GM21515 (cell line): ENCODE measurements at regions not wholly inside any gene's neighbourhood (a gene's known extent, or its start where the extent isn't known, plus 50 kb on each side); places are given as distances from the start of the nearest gene placed in this dataset.

Experiments
- ATAC-seq: cut with Tn5 transposase; IDR thresholded peaks from one replicate; pipeline ENCODE4 v1.9.1; 2021; ENCODE audit not compliant: unreplicated experiment

DNA sequence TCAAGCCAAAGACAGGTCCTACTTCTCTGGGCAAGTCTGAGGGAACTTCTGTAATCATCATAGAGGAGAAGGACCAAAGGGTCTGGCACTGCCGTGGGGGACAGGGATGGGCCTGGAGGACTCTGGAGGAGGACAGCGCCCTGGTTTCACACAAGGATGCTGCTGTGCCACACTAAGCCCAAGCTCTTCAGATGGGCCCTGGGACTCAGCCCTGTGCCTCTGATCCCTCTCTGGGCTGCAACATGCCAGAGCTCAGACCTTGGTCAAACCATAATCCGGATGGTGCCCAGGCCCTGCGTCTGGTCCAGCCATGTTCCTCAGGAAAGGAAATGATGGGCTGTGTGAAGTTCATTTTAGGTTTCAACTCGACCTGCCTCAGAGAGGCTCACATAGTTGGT is 222.0 kb upstream of the COPS8 start:
- ATAC-seq = no peak

DNA sequence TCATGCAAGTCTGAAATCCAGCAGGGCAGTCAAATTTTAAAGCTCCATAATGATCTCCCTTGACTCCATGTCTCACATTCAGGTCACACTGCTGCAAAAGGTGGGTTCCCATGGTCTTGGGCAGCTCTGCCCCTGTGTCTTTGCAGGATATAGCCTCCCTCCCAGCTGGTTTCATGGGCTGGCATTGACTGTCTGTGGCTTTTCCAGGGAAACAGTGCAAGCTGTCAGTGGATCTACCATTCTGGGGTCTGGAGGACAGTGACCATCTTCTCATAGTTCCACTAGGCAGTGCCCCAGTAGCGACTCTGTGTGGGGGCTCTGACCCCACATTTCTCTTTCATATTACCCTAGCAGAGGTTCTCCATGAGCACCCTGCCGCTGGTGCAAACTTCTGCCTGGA is 220.6 kb upstream of the COPS8 start:
- ATAC-seq = no peak

- no peak for ATAC-seq
Measured at GRCh38 chr2:236866542-236867340, 218.9 kb upstream of the COPS8 start.

DNA sequence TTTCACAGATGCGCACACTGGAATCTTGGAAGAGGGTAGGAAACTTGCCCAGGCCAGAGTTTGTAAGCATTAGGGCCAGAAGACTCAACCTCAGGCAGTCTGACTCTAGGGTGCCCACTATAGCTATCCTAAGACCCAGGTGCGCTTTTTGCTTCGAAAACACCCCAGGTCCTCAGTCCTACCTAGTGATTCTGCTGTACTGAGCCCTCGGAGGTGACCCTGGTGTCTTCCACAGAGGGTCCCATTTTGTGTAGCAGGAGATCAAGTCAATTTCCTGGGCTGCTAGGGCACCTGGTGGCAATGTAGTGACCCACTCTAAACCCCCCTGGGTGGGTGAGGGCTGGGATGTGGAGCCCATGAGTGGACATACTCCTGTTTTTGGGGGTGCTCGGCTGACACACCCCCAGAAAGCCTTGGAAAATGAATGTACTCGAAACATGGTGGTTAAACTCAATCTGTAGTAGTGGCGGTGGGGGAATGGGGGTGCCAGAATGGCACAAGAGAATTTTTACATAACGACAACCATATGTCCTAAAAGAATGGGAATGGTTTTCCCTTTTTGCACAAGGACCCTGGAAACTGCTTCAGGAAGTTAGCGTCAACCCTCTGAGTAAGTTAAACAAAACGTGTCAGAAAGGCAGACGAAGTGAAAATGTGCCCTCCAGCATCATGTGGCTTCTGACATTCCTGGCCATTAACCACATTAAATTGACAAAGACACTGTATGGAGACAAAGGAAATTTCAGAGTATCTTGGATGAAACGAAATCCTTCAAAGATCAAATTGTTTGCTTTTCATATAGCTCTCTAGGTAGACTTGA is 218.0 kb upstream of the COPS8 start:
- ATAC-seq = no peak

GRCh38 chr2:236870370-236870769 is 215.3 kb upstream of the COPS8 start:
- no peak for ATAC-seq

- ATAC-seq = no peak
Measured at GRCh38 chr2:236871500-236872001, 214.1 kb upstream of the COPS8 start.

DNA sequence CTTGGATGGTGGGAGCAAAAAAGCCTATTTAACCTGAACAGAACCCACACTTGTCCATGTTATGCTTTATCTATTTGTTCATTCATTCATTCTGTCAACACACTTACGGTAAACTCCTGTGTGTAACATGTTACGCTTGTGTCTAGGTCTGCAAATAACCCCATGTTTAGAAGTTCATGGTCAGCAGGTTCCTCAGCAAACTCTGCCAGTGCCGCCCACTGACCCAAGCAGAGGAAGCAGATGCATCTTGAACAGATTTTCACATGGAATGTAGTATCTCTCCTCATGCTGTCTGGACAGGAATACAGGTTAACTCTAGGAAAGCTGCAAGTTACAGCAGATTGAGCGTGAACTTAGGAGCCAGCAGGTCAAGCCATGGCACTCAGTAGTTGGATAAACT is 213.7 kb upstream of the COPS8 start:
- no peak for ATAC-seq

GRCh38 chr2:236872981-236873380 is 212.7 kb upstream of the COPS8 start:
- no peak for ATAC-seq

DNA sequence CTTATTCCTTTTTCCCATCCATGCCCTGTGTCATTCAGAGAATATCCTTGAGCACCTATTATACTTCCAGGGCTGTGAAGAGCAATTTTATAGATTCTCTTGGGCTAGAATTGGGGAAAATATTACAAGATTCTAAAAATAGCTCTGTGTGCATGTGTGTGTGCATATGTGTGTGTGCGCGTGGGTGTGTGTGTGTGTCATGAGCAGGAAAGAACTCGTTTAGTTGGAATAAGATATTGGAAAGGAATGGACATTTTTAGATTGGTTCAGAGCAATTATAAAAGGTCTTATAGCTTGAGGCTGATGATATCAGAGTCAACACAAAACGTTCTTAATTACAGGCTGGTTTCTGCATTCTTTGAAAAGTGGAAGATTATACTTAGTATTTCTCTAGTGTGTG is 212.1 kb upstream of the COPS8 start:
- ATAC-seq = no peak

DNA sequence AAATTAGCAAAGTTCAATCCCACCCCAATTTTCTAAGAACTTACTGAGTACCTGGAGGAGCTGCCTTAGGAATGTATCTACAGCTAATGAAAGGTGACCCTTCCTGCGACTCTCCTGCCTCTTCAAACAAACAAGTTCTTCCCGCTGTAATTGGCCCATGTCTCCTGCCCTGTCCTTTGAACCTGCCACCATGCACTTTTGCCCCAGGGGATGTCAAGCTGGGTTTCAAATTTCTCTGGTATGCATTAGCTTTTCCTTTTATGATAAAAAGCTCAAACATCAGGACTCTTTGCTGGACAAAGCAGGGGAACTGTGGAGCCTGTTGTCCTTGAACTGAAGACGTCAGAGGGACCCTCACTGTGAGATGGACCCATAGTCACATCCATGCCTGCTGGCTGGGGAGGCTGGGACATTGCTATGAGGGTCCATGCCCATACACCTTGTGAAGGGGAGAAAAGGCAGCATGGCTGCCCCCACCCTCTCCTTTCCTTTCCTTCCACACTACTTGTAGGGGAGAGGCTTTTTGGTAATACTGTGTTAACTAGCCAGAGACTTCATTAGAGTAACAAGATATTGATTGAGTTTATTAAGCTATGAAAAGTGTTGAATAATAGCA is 210.7 kb upstream of the COPS8 start:
- ATAC-seq = no peak

DNA sequence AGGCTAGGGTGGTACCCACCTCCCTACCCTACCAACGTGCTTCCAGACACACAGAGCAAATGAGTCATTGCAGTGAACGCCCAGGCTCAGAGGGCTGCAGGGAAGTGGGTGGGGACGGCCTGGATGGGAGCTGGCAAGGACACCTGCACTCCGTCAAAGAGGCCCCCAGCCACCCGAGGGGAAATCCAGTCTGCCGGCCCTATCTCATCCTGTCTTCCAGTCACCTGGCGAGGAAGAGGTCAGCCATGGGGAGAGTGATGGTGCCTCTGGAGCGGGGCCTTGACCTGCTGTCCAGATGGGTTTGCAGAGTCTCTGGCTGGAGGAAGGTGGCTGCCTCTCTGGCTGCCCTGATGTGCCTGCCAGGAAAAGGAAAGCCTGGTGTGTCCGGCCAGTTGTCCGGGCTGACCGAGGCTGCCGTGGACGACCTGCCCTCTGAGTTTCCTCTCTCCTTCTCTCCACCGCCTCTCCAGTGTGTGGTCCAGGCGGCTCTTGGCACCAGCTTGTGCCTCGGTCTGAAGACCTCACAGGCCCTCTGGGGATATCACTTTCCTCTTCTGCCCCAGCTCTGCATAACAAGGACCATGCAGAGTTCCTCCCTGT is 209.7 kb upstream of the COPS8 start:
- no peak for ATAC-seq

DNA sequence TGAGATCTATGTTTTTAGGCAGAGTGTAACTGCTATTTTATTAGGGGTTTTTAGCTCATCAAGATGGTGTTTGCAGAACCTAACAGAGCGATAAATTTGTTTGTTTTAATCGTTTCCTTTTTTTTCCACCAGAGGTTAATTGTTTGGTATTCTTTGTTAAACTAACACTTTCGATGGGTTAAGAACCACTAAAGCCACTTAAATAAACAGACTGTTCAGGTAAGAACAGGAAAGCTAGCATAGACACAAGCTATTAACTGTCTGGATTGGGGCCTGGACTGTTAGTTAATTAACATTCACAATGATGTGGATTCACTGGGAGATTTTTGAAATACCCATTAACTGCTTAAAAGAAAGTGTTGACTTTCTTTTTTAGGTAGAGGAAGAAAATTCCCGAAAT is 209.0 kb upstream of the COPS8 start:
- ATAC-seq = no peak

DNA sequence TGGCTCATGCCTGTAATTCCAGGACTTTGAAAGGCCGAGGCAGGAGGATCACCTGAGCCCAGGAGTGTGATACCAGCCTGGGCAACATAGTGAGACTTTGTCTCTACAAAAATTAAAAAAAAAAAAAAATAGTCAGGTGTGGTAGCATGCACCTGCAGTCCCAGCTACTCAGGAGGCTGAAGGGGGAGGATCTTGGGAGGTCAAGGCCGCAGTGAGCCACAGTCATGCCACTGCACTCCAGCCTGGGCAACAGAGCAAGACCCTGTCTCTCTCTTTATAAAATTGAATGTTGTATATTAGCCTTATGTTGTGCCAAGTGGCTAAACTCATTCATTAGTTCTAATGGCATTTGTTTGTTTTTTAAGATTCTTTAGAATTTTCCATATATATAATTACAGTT is 207.7 kb upstream of the COPS8 start:
- ATAC-seq = no peak

GRCh38 chr2:236879416-236879963 is 206.2 kb upstream of the COPS8 start:
- ATAC-seq = no peak

DNA sequence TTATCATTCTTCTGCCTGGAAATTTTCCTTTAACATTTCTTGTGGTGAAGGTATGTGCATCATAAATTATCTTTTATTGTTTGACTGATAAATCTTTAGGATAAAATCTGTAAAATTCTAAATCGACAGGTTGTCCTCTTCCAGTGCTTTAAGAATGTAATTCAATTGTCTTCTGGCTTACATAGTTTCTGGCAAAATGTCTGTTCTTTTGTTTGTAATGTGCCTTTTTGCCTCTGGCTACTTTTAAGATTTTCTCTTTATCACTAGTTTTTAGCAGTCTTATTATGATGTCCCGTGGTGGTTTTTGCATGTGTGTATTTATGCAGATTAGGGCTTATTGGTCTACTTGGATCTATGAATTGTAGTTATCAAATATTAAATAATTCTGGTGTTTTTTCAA is 203.6 kb upstream of the COPS8 start:
- no peak for ATAC-seq

DNA sequence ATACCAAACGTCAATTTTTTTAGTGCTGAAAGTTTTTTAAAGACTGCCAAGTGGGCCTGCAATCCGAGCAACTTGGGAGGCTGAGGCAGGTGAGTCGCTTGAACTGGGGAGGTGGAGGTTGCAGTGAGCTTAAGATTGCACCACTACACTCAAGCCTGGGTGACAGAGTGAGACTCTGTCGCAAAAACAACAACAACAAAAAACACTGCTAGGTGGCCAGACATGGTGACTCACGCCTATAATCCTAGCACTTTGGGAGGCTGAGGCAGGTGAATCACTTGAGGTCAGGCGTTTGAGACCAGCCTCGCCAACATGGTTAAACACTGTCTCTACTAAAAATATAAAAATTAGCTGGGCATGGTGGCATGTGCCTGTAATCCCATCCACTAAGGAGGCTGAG is 202.8 kb upstream of the COPS8 start:
- ATAC-seq = no peak

DNA sequence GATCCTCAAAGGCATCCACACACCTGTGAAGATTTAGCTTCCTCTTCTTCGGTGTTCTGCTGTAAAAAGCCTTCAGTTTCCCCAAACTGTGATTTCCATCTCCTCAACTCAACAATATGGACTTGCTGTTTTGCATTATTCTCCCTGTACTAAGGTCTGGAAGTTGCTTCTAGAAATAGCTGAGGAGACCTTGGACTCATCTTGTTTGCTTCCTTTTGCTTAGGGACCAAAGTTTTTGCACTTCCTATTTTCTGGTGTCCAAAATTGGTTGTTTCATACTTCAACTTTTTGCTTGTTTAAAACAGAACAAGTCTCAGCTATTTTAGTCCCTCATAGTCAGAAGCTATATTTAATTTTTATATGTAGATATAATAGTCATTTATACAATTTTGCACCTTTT is 201.9 kb upstream of the COPS8 start:
- no peak for ATAC-seq

DNA sequence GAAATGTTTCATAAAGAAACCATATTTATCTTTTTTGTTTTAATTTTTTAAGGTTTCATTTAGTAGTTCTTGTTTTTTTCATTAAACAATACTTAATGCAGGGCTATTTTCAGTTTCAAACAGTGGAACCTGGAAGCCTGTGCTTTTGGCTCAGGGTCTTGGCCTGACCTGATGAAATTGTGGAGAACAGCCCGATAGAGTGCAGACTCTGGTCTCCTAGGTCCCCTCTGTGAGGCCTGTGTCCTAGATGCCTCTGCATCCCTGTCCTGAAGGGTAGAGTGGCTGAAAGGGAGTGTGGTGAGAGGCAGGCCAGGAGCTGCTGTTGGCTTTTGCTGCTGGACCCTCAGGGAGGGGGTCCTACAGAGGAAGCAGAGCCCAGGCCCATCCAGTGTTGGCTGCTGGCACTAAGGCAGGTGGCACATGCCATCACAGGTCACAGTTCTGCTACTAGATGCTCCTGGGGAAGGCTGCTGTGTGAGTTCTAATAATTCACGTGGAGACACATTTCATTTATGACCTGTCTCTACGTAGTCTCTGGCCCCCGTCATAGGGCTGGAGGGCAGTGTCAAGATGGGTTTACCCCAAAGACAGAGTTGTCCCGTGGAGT is 201.0 kb upstream of the COPS8 start:
- ATAC-seq = no peak

DNA sequence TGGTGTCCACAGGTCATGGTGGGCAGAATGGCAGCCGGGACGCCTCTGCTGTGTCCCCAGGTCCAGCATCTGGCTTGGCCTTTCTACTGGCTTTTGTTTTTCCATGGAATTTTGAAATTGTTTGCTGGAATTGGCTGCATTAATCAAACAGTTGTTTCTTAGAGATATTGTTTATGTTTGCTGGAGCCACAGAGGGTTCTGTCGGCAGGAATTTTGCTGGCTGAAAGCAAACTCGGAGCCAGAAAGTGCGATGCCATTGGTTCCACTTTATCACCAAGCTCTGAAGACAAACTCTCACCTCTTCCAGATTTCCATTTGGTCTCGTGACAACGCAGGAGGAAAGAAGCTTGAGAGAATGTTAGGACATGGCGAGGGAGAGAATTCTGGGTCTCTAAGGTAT is 199.2 kb upstream of the COPS8 start:
- ATAC-seq = no peak

DNA sequence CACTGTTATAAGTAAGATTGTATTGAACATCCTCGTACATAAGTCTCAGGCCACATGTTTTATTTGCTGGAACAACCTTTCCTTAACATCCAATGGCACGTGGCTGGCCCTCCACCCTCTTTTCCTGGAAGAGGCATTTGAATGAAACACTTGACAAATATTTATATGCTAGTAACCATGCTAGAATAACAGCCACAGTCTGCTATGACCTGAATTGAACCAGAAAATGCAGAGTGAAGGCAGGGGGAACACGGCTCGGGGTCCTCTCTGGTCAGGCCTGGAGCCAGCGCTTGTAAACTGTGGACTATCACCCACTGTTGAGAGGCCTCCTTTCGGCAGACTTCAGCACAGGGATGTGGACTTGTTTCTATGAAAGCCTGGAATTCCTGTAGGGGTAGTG is 198.2 kb upstream of the COPS8 start:
- ATAC-seq = no peak
